Prostate gland (tissue), 2 donors: ENCODE measurements at regions not wholly inside any gene's neighbourhood (a gene's known extent, or its start where the extent isn't known, plus 50 kb on each side); places are given as distances from the start of the nearest gene placed in this dataset.

Experiments used
- CTCF ChIP-seq, 4 experiments: fragments of 200-600 bp in 2 of 4; fragments of 450-650 bp in 2 of 4; sonication (generic) in 2 of 4; IDR thresholded peaks; 1 replicate in 3 of 4; 2 replicates in 1 of 4; pipeline ENCODE4 v1.5.1; 2016 to 2019; ENCODE audit warnings: antibody characterized with exemption in 4 of 4, mild to moderate bottlenecking in 2 of 4, moderate library complexity in 2 of 4
- POLR2AphosphoS5 ChIP-seq: sonication (generic); formaldehyde crosslinking; IDR thresholded peaks from one replicate; pipeline ENCODE4 v1.6.1; 2017; ENCODE audit warnings: antibody characterized with exemption

- TF ChIP-seq CTCF (IDR thresholded peaks at IDR 0.05) (no peak), POLR2AphosphoS5 (no peak)
Measured at GRCh38 chr6:84486526-84486925, 259.1 kb upstream of the CEP162 start.
